ENCODE measurements at regions not wholly inside any gene's neighbourhood (a gene's known extent, or its start where the extent isn't known, plus 50 kb on each side); places are given as distances from the start of the nearest gene placed in this dataset.

DNA sequence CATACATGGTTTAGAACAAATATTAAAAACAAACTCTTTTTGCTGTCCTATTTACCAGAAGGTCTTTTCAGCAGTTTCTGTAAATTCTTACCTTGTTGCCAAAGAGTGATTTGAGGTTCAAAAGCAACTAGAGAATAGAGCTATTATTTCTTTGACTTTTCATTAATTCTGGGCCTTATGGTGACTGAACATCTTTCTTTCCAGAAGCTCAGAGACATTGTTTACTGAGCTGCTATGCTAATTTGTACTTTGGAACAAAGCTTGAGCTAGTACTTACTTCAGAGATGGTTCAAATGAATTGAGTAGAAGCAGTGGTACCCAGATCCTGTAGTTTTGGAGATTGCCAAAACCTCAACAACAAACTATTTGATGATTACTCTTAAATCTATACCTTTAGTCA lies 331.2 kb downstream of the SPRY2 start:
- Histone ChIP-seq H3K4me3 (replicated peaks; ENCODE audit: low read depth, low read length) (no peak overlapping the region), H3K27me3 (replicated peaks; ENCODE audit: control insufficient read depth, insufficient read depth, low read length) (no peaks in the 10 kb centered on the region), H3K36me3 (ENCODE audit: control insufficient read depth, insufficient read depth, low read length) (no peaks in the 10 kb centered on the region)
- DNase-seq (ENCODE audit: extremely low read depth, insufficient read length), result no peak
- TF ChIP-seq, protein P1, sequence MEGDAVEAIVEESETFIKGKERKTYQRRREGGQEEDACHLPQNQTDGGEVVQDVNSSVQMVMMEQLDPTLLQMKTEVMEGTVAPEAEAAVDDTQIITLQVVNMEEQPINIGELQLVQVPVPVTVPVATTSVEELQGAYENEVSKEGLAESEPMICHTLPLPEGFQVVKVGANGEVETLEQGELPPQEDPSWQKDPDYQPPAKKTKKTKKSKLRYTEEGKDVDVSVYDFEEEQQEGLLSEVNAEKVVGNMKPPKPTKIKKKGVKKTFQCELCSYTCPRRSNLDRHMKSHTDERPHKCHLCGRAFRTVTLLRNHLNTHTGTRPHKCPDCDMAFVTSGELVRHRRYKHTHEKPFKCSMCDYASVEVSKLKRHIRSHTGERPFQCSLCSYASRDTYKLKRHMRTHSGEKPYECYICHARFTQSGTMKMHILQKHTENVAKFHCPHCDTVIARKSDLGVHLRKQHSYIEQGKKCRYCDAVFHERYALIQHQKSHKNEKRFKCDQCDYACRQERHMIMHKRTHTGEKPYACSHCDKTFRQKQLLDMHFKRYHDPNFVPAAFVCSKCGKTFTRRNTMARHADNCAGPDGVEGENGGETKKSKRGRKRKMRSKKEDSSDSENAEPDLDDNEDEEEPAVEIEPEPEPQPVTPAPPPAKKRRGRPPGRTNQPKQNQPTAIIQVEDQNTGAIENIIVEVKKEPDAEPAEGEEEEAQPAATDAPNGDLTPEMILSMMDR (IDR thresholded peaks at IDR 0.05; ENCODE audit: insufficient read depth, low read length, poor library complexity, severe bottlenecking), result no peak

DNA sequence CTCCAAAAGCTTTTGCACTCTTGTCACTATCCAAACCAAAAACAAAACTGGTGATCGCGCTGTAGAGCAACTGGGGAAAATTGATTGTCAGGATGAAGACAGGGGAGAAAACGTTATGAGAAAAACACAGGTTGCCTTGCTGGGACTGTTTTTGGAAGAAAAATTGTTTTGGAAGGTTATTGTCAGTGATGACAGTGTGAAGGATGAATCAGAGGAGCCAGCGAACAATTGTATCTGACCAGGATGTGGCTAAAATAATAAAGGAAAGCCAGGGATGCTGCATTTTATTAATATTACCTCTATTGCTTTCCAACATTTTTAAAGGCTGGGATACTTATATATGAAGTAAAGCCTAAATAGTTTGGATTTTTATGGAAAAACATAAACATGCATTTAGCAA lies 334.0 kb downstream of the SPRY2 start:
- DNase-seq (ENCODE audit: extremely low read depth, insufficient read length), result no peak
- H3K36me3 ChIP-seq (ENCODE audit: control insufficient read depth, insufficient read depth, low read length), result no peaks in the 10 kb centered on the region
- TF ChIP-seq, protein P1 (IDR thresholded peaks at IDR 0.05; ENCODE audit: insufficient read depth, low read length, poor library complexity, severe bottlenecking), result no peak
- no peaks in the 10 kb centered on the region for H3K27me3 ChIP-seq (replicated peaks; ENCODE audit: control insufficient read depth, insufficient read depth, low read length)
- H3K4me3 ChIP-seq (replicated peaks; ENCODE audit: low read depth, low read length), result no peak overlapping the region

DNA sequence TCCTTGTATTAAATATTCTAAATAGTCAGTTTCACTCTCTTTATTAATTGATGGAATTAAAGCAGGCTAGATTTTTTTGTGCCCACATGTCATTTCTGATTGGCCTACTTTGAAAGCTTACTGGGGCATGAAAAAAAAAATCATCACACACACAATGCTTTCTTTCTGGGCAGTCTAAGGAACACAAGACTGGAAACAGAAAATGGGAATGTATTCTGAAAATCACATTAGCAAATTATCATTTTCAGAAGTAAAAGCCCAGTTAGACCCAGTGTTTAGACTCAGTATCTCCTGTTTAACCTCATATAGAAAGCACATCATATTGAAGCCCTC lies 339.4 kb downstream of the SPRY2 start:
- no peaks in the 10 kb centered on the region for H3K36me3 ChIP-seq (ENCODE audit: control insufficient read depth, insufficient read depth, low read length)
- H3K27me3 ChIP-seq (replicated peaks; ENCODE audit: control insufficient read depth, insufficient read depth, low read length), result no peaks in the 10 kb centered on the region
- H3K4me3 ChIP-seq (replicated peaks; ENCODE audit: low read depth, low read length), result no peak overlapping the region
- DNase-seq (ENCODE audit: extremely low read depth, insufficient read length), result no peak
- TF ChIP-seq, protein P1 (IDR thresholded peaks at IDR 0.05; ENCODE audit: insufficient read depth, low read length, poor library complexity, severe bottlenecking), result no peak

DNA sequence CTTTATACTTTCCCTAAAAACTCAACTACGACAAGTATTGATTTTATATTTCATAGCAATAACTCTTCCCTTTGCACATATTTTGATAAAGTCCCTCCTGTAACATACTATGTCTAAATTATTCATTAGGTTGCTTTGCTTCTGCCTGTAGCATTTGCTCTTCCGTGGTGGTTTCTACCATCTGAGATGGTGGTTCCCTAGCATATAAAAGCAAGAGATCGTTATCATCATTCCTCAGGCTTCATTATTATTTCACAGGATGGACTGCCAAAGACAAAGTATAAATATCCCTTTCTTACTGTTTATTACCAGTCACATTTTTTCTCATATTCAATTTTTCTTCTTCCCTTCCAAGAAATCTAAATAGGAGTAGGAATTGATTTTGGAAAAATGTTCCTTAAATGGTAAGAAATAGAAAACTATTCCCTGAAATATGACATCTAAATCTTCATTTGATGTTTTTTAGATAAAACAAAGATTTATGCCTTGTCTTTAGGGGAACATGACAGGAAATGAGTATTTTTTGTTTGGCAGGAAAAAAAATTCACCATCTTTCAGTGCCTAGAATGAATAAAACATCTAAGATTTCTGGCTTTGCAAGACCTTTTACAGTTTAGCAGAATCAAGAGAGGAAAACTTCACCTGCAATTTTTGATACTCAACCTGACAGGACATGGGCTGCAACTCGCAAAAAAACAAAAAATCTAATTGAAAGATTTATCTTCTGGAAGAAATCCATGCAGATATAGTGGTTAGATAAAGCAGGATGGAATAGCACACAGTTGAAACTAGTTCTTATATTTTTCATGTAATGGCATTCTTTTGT lies 340.0 kb downstream of the SPRY2 start:
- no peak for DNase-seq (ENCODE audit: extremely low read depth, insufficient read length)
- Histone ChIP-seq H3K4me3 (replicated peaks; ENCODE audit: low read depth, low read length) (no peak overlapping the region), H3K27me3 (replicated peaks; ENCODE audit: control insufficient read depth, insufficient read depth, low read length) (no peaks in the 10 kb centered on the region), H3K36me3 (ENCODE audit: control insufficient read depth, insufficient read depth, low read length) (no peaks in the 10 kb centered on the region)
- TF ChIP-seq, protein P1 (IDR thresholded peaks at IDR 0.05; ENCODE audit: insufficient read depth, low read length, poor library complexity, severe bottlenecking), result no peak

DNA sequence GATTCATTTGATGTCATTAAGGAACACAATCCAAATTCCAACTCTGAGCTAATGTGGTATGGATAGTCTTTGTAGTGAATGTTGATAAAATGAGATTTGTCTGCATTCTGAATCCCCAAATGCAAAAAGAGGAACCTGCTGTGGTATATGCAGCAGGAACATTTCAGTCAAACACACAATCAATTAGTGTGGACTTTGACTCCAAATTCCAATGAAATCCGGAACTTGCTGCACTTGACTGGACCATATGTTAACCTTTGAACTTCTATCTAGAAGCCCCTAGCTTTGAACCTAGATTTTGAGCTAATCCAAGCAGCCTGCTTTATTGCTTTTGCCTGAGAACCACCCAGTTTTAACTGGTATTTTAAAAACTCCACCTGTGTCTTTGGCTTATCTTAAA lies 341.3 kb downstream of the SPRY2 start:
- no peak for DNase-seq (ENCODE audit: extremely low read depth, insufficient read length)
- TF ChIP-seq, protein P1 (IDR thresholded peaks at IDR 0.05; ENCODE audit: insufficient read depth, low read length, poor library complexity, severe bottlenecking), result no peak
- H3K36me3 ChIP-seq (ENCODE audit: control insufficient read depth, insufficient read depth, low read length), result no peaks in the 10 kb centered on the region

More for the DNA sequence above, 341.3 kb downstream of the SPRY2 start:
- no peak overlapping the region for H3K4me3 ChIP-seq (replicated peaks; ENCODE audit: low read depth, low read length)
- H3K27me3 ChIP-seq (replicated peaks; ENCODE audit: control insufficient read depth, insufficient read depth, low read length), result no peaks in the 10 kb centered on the region
